ENCODE measurements at regions not wholly inside any gene's neighbourhood (a gene's known extent, or its start where the extent isn't known, plus 50 kb on each side); places are given as distances from the start of the nearest gene placed in this dataset.

GRCh38 chr2:158024288-158024898 lies 77.3 kb upstream of the UPP2 start:
- TF ChIP-seq EZH2 (IDR thresholded peaks at IDR 0.05) (no peak), POLR2AphosphoS5 (IDR thresholded peaks at IDR 0.05; ENCODE audit: borderline replicate concordance, low read depth, low read length) (no peak), FOXP2 (optimal IDR thresholded peaks at IDR 0.05; ENCODE audit: control extremely low read depth, extremely low read length, insufficient read depth) (no peak)

Data from SK-N-MC (cell line).